Mesodermal cell (in vitro differentiated cells): ENCODE measurements at regions not wholly inside any gene's neighbourhood (a gene's known extent, or its start where the extent isn't known, plus 50 kb on each side); places are given as distances from the start of the nearest gene placed in this dataset.

Source experiments
- H3K27ac ChIP-seq: 2 replicates; pipeline ENCODE4 v1.7.0; 2013; ENCODE audit warnings: mild to moderate bottlenecking, low read depth, low read length, moderate library complexity; ENCODE audit not compliant: severe bottlenecking
- H3K36me3 ChIP-seq: 2 replicates; pipeline ENCODE4 v1.7.1; 2013; ENCODE audit warnings: mild to moderate bottlenecking, low read length, moderate library complexity; ENCODE audit not compliant: control insufficient read depth, insufficient read depth
- H3K4me1 ChIP-seq: one replicate; pipeline ENCODE4 v1.7.1; 2013; ENCODE audit warnings: mild to moderate bottlenecking, low read length; ENCODE audit not compliant: insufficient read depth, control insufficient read depth, poor library complexity, severe bottlenecking
- H3K4me3 ChIP-seq: 2 replicates; pipeline ENCODE4 v1.7.0; 2013; ENCODE audit warnings: low read length, control low read depth, mild to moderate bottlenecking; ENCODE audit not compliant: insufficient read depth, poor library complexity, severe bottlenecking; ENCODE audit errors: extremely low read depth
- H3K9me3 ChIP-seq: 2 replicates; pipeline ENCODE4 v1.7.1; 2013; ENCODE audit warnings: mild to moderate bottlenecking, low read length, moderate library complexity; ENCODE audit not compliant: control insufficient read depth
- WGBS, 2 experiments: methylation state at CpG; one replicate each; pipeline ENCODE4 v1.1.5; 2013; ENCODE audit warnings: missing lambda C conversion rate in 2 of 2; ENCODE audit not compliant: insufficient coverage in 2 of 2; 5-methylcytosine and 5-hydroxymethylcytosine counted together

DNA sequence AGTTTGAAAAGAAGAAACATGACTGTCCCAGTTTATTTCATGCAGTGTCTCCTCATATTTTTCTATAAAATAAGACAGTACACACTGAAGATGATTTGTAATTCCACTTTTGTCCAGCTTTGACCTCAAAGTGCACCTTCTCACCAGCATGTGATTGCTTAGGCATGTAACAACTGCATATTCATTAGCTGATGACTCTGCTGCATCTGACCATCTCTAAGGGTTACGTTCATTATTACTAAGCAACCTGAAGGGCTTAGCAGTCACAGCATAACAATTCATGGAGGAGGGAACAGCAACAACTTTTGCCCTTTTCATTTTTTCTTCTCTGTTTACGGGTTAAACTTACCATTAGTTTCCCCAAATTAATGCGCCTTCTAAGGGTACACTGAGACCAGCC lies 330.6 kb upstream of the PIK3C3 start:
- 87 to 94% methylated on average over 3 of the region's 3 CpGs for WGBS, 2 experiments
- no peak overlapping the region for H3K27ac ChIP-seq
- no peak overlapping the region for H3K4me3 ChIP-seq
- no peaks in the 10 kb centered on the region for H3K4me1 ChIP-seq
- H3K9me3 ChIP-seq, result no peaks in the 10 kb centered on the region
- H3K36me3 ChIP-seq, result no peaks in the 10 kb centered on the region

- Histone ChIP-seq H3K4me3 (no peak overlapping the region), H3K27ac (no peak overlapping the region), H3K9me3 (no peaks in the 10 kb centered on the region), H3K4me1 (no peaks in the 10 kb centered on the region), H3K36me3 (no peaks in the 10 kb centered on the region)
- WGBS, 2 experiments, result 83% methylated on average over 1 of the region's 1 CpG; no CpG with 5 or more reads in 1 of the 2 experiments
Observed at GRCh38 chr18:41621177-41621576, 333.9 kb upstream of the PIK3C3 start.

DNA sequence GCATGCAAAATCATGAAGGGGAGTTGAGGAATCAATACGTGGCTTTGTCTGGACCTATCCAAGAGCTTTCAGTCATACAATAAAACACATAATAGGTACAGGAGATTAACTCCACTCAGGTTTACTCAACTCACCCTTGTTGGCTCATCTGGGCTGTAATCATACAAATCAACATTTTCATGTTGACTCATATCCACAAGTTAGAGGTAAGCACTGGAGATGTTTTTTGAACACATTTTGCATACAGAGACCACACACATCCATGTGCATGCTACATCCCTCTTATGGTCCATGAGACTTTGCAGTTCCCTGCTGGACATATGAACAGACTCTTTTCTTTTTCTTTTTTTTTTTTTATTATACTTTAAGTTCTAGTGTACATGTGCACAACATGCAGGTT lies 336.9 kb upstream of the PIK3C3 start:
- Histone ChIP-seq H3K27ac (no peak overlapping the region), H3K4me3 (no peak overlapping the region), H3K36me3 (no peaks in the 10 kb centered on the region), H3K9me3 (no peaks in the 10 kb centered on the region), H3K4me1 (no peaks in the 10 kb centered on the region)
- WGBS, 2 experiments, result 100% methylated on average over 1 of the region's 1 CpG; no CpG with 5 or more reads in 1 of the 2 experiments

DNA sequence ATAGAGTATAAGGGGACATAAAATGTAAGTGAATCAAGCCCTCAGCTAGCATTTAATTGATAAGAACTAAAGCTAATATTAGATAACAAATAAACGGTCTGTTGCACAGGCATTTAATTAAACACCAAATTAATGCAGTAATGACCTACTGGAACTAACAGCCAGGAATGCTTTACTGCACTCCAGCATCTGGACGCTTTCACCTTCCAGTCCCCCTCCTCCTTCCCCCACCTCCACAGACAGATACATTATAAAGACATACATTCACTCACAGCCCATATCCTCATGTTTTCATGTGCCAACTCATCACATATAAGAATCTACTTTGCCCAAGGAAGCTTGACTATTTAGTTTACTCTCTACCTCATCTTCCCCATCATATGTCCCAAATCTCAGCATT lies 337.4 kb upstream of the PIK3C3 start:
- H3K9me3 ChIP-seq, result no peaks in the 10 kb centered on the region
- no peak overlapping the region for H3K4me3 ChIP-seq
- no peaks in the 10 kb centered on the region for H3K4me1 ChIP-seq
- no peaks in the 10 kb centered on the region for H3K36me3 ChIP-seq
- WGBS, 2 experiments, result 100% methylated on average over 1 to 2 of the region's 2 CpGs
- no peak overlapping the region for H3K27ac ChIP-seq

- Histone ChIP-seq H3K36me3 (no peaks in the 10 kb centered on the region), H3K27ac (no peak overlapping the region), H3K4me3 (no peak overlapping the region), H3K4me1 (no peaks in the 10 kb centered on the region), H3K9me3 (no peaks in the 10 kb centered on the region)
- WGBS, 2 experiments, result 94 to 96% methylated on average over 4 to 5 of the region's 6 CpGs
Observed at GRCh38 chr18:41613003-41613609, 341.9 kb upstream of the PIK3C3 start.

- Histone ChIP-seq H3K27ac (no peak overlapping the region), H3K4me3 (no peak overlapping the region), H3K4me1 (no peaks in the 10 kb centered on the region), H3K9me3 (no peaks in the 10 kb centered on the region), H3K36me3 (no peaks in the 10 kb centered on the region)
- 93 to 94% methylated on average over 5 of the region's 5 CpGs for WGBS, 2 experiments
Observed at GRCh38 chr18:41604964-41605363, 350.1 kb upstream of the PIK3C3 start.

GRCh38 chr18:41602034-41602433 lies 353.0 kb upstream of the PIK3C3 start:
- Histone ChIP-seq H3K36me3 (no peaks in the 10 kb centered on the region), H3K4me3 (no peak overlapping the region), H3K4me1 (no peaks in the 10 kb centered on the region), H3K27ac (no peak overlapping the region), H3K9me3 (no peaks in the 10 kb centered on the region)
- WGBS, 2 experiments, result 60% methylated on average over 1 of the region's 4 CpGs; no CpG with 5 or more reads in 1 of the 2 experiments

GRCh38 chr18:41600693-41601391 lies 354.2 kb upstream of the PIK3C3 start:
- Histone ChIP-seq H3K27ac (no peak overlapping the region), H3K9me3 (no peaks in the 10 kb centered on the region), H3K4me3 (no peak overlapping the region), H3K36me3 (no peaks in the 10 kb centered on the region), H3K4me1 (no peaks in the 10 kb centered on the region)
- 87 to 100% methylated on average over 1 to 3 of the region's 3 CpGs for WGBS, 2 experiments

GRCh38 chr18:41599466-41599865 lies 355.6 kb upstream of the PIK3C3 start:
- H3K27ac ChIP-seq, result no peak overlapping the region
- H3K4me3 ChIP-seq, result no peak overlapping the region
- no peaks in the 10 kb centered on the region for H3K36me3 ChIP-seq
- H3K4me1 ChIP-seq, result no peaks in the 10 kb centered on the region
- 90 to 100% methylated on average over 1 to 2 of the region's 3 CpGs for WGBS, 2 experiments
- H3K9me3 ChIP-seq, result no peaks in the 10 kb centered on the region

DNA sequence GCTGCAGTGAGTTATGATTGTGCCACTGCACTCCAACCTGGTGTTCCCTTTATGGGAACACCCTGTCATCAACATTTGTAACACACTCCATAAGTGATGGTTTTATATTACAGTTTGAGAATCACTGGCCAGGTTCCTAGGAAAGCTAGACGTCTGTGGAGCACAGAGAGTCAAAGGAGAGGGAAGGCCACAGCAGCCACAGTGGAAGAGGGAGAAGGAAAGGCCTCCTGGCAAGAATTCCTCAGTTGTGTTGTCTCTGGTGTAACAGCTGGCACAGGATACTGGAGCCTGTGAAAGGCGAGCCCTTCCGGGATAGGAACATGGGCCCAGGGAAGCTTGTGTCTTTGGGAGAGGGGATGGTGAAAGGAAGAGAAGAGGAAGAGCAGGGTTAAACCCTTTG lies 360.5 kb upstream of the PIK3C3 start:
- Histone ChIP-seq H3K27ac (no peak overlapping the region), H3K36me3 (no peaks in the 10 kb centered on the region), H3K4me3 (no peak overlapping the region), H3K9me3 (no peaks in the 10 kb centered on the region), H3K4me1 (no peaks in the 10 kb centered on the region)
- WGBS, 2 experiments, result 89% methylated on average over 1 of the region's 3 CpGs; no CpG with 5 or more reads in 1 of the 2 experiments

DNA sequence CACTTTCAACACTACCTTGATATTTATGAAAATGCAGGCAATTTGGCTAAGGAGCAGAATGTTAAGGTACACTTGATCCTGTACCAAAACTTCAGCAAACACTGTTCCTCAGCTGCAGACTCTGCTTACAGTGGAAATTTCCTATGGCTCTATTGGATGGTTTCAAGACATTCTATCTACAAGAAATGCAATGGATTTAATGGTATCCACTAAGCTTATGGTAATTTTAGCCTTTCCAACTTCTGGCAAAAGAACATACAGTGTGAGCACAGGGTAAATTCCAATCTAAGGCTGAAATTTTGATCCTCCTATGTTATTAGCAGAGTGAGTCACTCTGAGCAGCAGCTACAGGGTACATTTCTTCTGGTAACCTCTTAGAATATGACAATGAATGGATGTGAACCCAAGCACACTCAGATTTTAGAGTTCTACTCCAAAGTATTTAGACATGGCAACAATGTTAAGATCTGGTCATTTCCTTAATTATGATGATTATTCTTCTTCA lies 361.8 kb upstream of the PIK3C3 start:
- Histone ChIP-seq H3K9me3 (no peaks in the 10 kb centered on the region), H3K27ac (no peak overlapping the region), H3K36me3 (no peaks in the 10 kb centered on the region), H3K4me1 (no peaks in the 10 kb centered on the region), H3K4me3 (no peak overlapping the region)
